NB4 (cell line): ENCODE measurements at regions not wholly inside any gene's neighbourhood (a gene's known extent, or its start where the extent isn't known, plus 50 kb on each side); places are given as distances from the start of the nearest gene placed in this dataset.

Source experiments
- CTCF ChIP-seq: IDR thresholded peaks from one replicate; pipeline ENCODE4 v1.5.1; 2012; ENCODE audit warnings: low read depth, low read length
- POLR2A ChIP-seq: IDR thresholded peaks from 2 replicates; pipeline ENCODE4 v1.6.1; 2011; ENCODE audit warnings: mild to moderate bottlenecking; ENCODE audit not compliant: insufficient read length; ENCODE audit errors: extremely low read depth

- TF ChIP-seq CTCF (no peak), POLR2A (no peak)
These were observed 489.4 kb upstream of the PCDH20 start for GRCh38 chr13:61905054-61905453.
